ENCODE measurements at regions not wholly inside any gene's neighbourhood (a gene's known extent, or its start where the extent isn't known, plus 50 kb on each side); places are given as distances from the start of the nearest gene placed in this dataset.

- intact Hi-C loops (cut with DNase I), result no loop called here
- ATAC-seq, result no peak
These were observed 105.6 kb upstream of the RET start for GRCh38 chr10:42971251-42971599.

GRCh38 chr10:42972946-42973345 lies 103.9 kb upstream of the RET start:
- no peaks in the 10 kb centered on the region for H3K9me3 ChIP-seq
- H3K4me1 ChIP-seq, result peaks cover 0 to 4% (median 0%) of the 10 kb centered on the region in 9 donors
- 74 to 85% methylated on average over 6 of the region's 6 CpGs for WGBS, 2 donors
- TF ChIP-seq CTCF (IDR thresholded peaks at IDR 0.05), result no peak
- DNase-seq (no peak), ATAC-seq (no peak)
- intact Hi-C loops (cut with DNase I), result no loop called here
- no peak overlapping the region for H3K4me3 ChIP-seq
- H3K36me3 ChIP-seq, result no peaks in the 10 kb centered on the region
- H3K27me3 ChIP-seq, result peaks cover 0 to 16% (median 5%) of the 10 kb centered on the region in 7 donors
- H3K27ac ChIP-seq, result no peak overlapping the region

More at GRCh38 chr10:42971251-42971599, 105.6 kb upstream of the RET start:
- no peaks in the 10 kb centered on the region for H3K9me3 ChIP-seq
- H3K4me3 ChIP-seq, result no peak overlapping the region
- peaks cover 0 to 4% (median 0%) of the 10 kb centered on the region in 9 donors for H3K4me1 ChIP-seq
- H3K27ac ChIP-seq, result no peak overlapping the region
- DNase-seq, result peak in 1 of 2 donors; percentile 1
- WGBS, 2 donors, result 74 to 79% methylated on average over 4 of the region's 4 CpGs
- peaks cover 0 to 13% (median 4%) of the 10 kb centered on the region in 7 donors for H3K27me3 ChIP-seq
- H3K36me3 ChIP-seq, result no peaks in the 10 kb centered on the region
- TF ChIP-seq CTCF (IDR thresholded peaks at IDR 0.05), result no peak

DNA sequence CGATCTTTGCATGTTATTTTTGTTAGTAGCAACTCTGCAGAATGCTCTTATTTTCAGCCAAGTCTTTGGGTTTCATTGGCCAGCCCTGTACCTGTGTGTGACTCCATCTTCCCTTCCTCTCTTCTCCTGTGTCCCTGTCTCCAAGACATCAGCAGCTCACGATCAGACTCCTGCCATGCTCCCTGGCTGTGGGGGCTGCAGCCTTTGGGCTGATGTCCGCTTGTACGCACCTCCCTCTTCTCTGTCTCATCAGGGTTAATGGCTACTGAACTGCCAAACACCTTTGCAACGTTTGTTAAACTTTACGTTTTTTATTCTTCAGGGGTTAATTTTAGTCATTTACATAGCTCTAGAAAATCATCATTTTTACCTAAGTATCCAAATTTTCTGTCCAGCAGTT lies 103.5 kb upstream of the RET start:
- WGBS, 2 donors, result 80 to 84% methylated on average over 6 of the region's 6 CpGs
- TF ChIP-seq CTCF (IDR thresholded peaks at IDR 0.05), result no peak
- intact Hi-C loops (cut with DNase I), result no loop called here

GRCh38 chr10:42973870-42974692 lies 102.8 kb upstream of the RET start:
- H3K36me3 ChIP-seq, result no peaks in the 10 kb centered on the region
- intact Hi-C loops (cut with DNase I), result no loop called here
- peaks cover 0 to 4% (median 0%) of the 10 kb centered on the region in 9 donors for H3K4me1 ChIP-seq
- 86 to 87% methylated on average over 9 of the region's 9 CpGs for WGBS, 2 donors
- H3K4me3 ChIP-seq, result no peak overlapping the region
- ATAC-seq (no peak), DNase-seq (no peak)
- no peaks in the 10 kb centered on the region for H3K9me3 ChIP-seq
- no peak overlapping the region for H3K27ac ChIP-seq
- H3K27me3 ChIP-seq, result peaks cover 0 to 17% (median 3%) of the 10 kb centered on the region in 7 donors
- no peak for TF ChIP-seq CTCF (IDR thresholded peaks at IDR 0.05)

More for the DNA sequence above, 103.5 kb upstream of the RET start:
- peaks cover 0 to 16% (median 3%) of the 10 kb centered on the region in 7 donors for H3K27me3 ChIP-seq
- ATAC-seq, result no peak
- H3K27ac ChIP-seq, result no peak overlapping the region
- DNase-seq, result no peak
- H3K4me1 ChIP-seq, result peaks cover 0 to 4% (median 0%) of the 10 kb centered on the region in 9 donors
- H3K9me3 ChIP-seq, result no peaks in the 10 kb centered on the region
- H3K36me3 ChIP-seq, result no peaks in the 10 kb centered on the region
- H3K4me3 ChIP-seq, result no peak overlapping the region
